ENCODE measurements at regions not wholly inside any gene's neighbourhood (a gene's known extent, or its start where the extent isn't known, plus 50 kb on each side); places are given as distances from the start of the nearest gene placed in this dataset.

- no peak overlapping the region for H3K4me3 ChIP-seq (ENCODE audit: low read depth, low read length)
- DNase-seq (ENCODE audit: low read depth) = no peak
Measured at GRCh38 chr4:81521708-81522107, 50.0 kb upstream of the RASGEF1B start.

Data from skeletal muscle cell (primary cell).